Central memory CD8-positive, alpha-beta T cell (primary cell): ENCODE measurements at regions not wholly inside any gene's neighbourhood (a gene's known extent, or its start where the extent isn't known, plus 50 kb on each side); places are given as distances from the start of the nearest gene placed in this dataset.

Source experiments
- ATAC-seq: fragments of 150-1000 bp; cut with Tn5 transposase; replicated peaks from 2 replicates; pipeline ENCODE4 v1.10.0; 2022; ENCODE audit warnings: mild to moderate bottlenecking, moderate FRiP score, moderate number of reproducible peaks; ENCODE audit not compliant: poor library complexity, severe bottlenecking; ENCODE audit errors: extremely low read depth
- DNase-seq, 2 donors: peaks; one replicate each; pipeline ENCODE4 v3.0.0; 2021; ENCODE audit warnings: low spot score in 2 of 2
- H3K27ac Mint-ChIP-seq: one replicate; pipeline ENCODE4 v1.8.0; 2022; ENCODE audit warnings: low read depth, mild to moderate bottlenecking, moderate library complexity, mixed read lengths
- H3K27me3 Mint-ChIP-seq: one replicate; pipeline ENCODE4 v1.8.0; 2022; ENCODE audit warnings: mixed read lengths
- H3K36me3 Mint-ChIP-seq: one replicate; pipeline ENCODE4 v1.8.0; 2022; ENCODE audit warnings: mild to moderate bottlenecking, moderate library complexity, mixed read lengths; ENCODE audit not compliant: insufficient read depth
- H3K4me1 Mint-ChIP-seq: one replicate; pipeline ENCODE4 v1.8.0; 2022; ENCODE audit warnings: mixed read lengths
- H3K4me3 Mint-ChIP-seq: one replicate; pipeline ENCODE4 v1.8.0; 2022; ENCODE audit warnings: mild to moderate bottlenecking, moderate library complexity, mixed read lengths
- H3K9me3 Mint-ChIP-seq: one replicate; pipeline ENCODE4 v1.8.0; 2022; ENCODE audit warnings: mixed read lengths

DNA sequence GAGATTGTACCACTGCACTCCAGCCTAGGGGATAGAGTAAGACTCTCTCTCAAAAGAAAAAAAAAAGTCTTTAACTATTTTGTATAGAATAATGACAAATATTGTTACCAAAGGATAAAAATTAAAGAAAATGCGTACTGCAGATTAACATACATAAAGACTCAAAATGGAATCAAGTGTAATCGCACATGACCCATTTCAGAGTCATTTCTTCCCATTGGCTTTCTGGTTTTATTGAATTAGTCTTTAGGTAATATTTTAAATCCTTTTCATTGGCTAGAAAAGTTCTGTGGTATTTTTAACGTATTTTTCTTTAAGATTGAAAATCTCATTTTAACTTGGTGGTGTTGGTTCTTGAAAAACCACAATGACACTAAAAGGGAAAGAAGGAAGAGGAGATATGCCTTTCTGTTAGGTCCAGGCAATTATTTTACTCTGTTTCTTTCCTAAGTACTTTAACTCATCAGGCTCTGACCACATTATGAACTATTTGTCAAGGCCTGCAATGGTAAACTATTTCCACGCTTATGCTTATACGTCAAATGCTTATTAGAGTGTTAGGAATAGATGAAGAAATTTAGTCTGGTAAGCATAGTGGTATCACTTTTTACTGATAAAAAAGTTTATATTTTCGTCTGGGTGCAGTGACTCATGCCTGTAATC is 52.3 kb downstream of the PLEKHG1 start:
- no peak for ATAC-seq
- Mint-ChIP-seq H3K36me3 (no peaks in the 10 kb centered on the region), H3K9me3 (no peaks in the 10 kb centered on the region), H3K27ac (peak overlapping the region; percentile 46), H3K4me3 (no peak overlapping the region), H3K27me3 (no peaks in the 10 kb centered on the region), H3K4me1 (no peaks in the 10 kb centered on the region)
- no peak for DNase-seq

DNA sequence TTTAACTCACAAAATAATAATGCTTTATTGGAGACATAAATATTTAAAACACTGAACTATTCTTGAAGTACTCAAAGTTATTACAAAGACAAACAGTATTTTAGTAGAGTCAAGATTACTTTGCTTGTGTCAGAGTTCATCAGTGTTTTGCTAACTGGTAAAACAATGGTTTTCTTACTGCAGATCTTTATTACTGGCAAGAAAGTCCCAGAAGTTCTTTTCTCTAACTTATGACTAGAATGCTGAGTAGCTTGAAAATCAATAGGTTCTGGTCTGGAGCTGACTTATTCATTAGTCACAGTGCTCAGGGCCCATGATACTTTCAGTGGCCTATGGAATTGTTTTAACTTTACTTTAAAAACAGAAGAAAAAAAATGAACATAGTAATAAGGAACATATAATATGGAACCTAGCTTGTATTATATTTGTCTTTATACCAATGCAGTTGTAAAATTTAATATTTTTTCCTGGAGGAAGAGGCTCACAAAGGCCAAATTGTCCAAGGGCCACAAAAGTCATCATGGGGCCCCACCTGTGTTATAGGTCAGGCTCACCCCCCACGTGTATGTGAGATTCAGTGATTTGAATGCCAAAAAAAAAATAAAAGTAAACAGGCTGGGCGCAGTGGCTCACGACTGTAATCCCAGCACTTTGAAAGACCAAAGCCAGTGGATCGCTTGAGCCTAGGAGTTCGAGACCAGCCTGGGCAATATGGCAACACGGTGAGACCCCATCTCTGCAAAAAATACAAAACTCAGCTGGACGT is 53.3 kb downstream of the PLEKHG1 start:
- Mint-ChIP-seq H3K27ac (no peak overlapping the region), H3K36me3 (no peaks in the 10 kb centered on the region), H3K4me3 (no peak overlapping the region), H3K4me1 (no peaks in the 10 kb centered on the region), H3K9me3 (no peaks in the 10 kb centered on the region), H3K27me3 (no peaks in the 10 kb centered on the region)
- no peak for DNase-seq
- ATAC-seq, result no peak

DNA sequence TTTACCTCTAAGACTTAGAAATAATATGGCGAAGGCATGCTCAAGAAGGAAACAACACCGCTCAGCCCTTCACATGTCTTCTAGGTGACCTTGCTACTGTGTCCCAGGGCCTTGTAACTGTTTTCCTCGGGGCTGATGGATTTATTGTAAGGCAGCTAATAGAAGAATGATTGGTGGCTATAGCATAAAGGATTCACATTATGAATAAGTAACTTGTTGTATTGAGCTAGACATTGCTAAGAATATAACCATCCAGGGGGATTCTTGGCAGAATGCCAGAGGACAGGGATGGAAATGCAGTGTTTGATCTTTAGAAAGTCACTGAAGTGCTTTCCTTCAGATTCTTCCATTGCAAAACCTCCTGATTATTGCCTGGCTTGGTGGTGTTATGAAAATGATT is 54.9 kb downstream of the PLEKHG1 start:
- Mint-ChIP-seq H3K4me1 (no peaks in the 10 kb centered on the region), H3K27ac (no peak overlapping the region), H3K4me3 (no peak overlapping the region), H3K36me3 (no peaks in the 10 kb centered on the region), H3K9me3 (no peaks in the 10 kb centered on the region), H3K27me3 (no peaks in the 10 kb centered on the region)
- no peak for DNase-seq
- no peak for ATAC-seq

DNA sequence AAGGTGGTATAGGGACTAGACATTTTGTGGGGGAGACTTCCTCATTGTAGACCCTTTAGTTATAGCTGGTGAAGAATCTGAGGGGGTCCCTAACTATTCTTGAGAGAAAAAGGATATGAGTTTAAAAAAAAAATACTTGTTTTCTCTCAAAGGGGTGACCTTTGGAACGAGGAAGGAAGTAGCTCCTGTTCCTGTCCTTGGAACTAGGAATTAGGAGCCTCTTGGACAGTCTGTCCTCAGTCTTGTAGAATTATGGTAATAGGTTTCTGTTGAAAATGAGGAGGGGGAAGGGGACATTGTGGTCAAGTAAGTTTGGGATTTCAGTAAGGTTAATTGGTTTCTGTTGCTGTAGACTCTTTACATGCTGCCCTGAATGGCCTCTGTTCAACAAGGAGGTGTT is 56.5 kb downstream of the PLEKHG1 start:
- H3K4me1 Mint-ChIP-seq, result no peaks in the 10 kb centered on the region
- DNase-seq (no peak), ATAC-seq (no peak)
- no peak overlapping the region for H3K4me3 Mint-ChIP-seq
- no peaks in the 10 kb centered on the region for H3K27me3 Mint-ChIP-seq
- no peaks in the 10 kb centered on the region for H3K9me3 Mint-ChIP-seq
- H3K27ac Mint-ChIP-seq, result no peak overlapping the region
- no peaks in the 10 kb centered on the region for H3K36me3 Mint-ChIP-seq

DNA sequence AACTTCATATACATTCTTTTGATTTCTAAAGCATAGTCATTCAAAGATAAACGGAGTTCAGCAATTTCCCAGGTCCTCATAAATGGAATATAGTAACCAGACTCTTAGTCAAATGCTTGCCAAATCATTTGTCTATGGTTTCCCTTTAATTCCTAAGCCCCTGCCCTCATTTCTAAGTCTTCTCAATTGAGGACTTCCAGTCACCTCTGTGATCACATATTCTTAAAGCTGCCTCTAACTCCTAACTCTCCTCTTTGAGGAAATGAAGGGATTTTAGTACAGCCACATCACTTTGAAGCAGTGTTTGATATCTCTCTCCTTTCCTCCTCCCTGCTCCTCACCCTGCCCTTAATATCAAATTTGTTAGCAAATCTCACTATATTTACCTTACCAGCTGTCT is 58.7 kb downstream of the PLEKHG1 start:
- H3K4me1 Mint-ChIP-seq, result no peaks in the 10 kb centered on the region
- no peak overlapping the region for H3K4me3 Mint-ChIP-seq
- no peak overlapping the region for H3K27ac Mint-ChIP-seq
- H3K27me3 Mint-ChIP-seq, result no peaks in the 10 kb centered on the region
- ATAC-seq (no peak), DNase-seq (no peak)
- no peaks in the 10 kb centered on the region for H3K9me3 Mint-ChIP-seq
- H3K36me3 Mint-ChIP-seq, result peaks cover under 1% of the 10 kb centered on the region

DNA sequence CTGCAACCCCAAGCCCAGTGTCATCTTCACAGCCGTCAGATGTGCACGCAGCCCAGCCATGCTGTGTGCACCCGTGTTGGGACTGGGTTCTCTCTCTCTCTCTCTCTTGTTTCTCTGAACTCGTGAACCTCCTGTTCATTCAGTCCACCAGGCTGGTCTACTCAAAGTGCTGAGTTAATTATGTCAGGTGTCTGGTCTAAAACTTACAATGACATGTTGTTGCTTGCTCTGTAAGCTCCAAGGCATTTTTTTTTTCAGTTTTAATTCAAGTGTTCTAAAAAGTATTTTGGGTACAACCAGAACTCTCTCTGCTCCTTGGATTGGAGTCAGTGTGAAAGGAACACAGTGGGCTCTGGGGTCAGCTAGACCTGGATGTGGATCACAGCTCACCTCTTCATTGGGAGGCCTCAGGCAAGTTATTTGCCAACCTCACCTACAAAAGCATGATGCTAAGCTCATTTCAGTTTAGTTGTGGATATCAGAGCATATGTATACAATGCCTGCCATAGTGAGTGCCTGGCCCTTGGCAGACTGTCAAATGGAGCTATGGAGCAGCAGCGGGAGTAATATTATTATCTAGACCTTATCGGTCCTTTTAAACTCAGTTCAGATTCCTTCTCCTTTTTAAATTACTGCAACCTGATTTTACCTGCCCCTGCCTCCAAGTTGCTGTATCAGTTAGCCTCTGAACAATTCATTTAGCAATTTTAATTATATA is 59.5 kb downstream of the PLEKHG1 start:
- no peaks in the 10 kb centered on the region for H3K9me3 Mint-ChIP-seq
- H3K36me3 Mint-ChIP-seq, result peaks cover 3% of the 10 kb centered on the region
- no peak overlapping the region for H3K27ac Mint-ChIP-seq
- H3K4me3 Mint-ChIP-seq, result no peak overlapping the region
- ATAC-seq, result no peak
- DNase-seq, result no peak
- peaks cover 4% of the 10 kb centered on the region for H3K4me1 Mint-ChIP-seq
- H3K27me3 Mint-ChIP-seq, result no peaks in the 10 kb centered on the region

DNA sequence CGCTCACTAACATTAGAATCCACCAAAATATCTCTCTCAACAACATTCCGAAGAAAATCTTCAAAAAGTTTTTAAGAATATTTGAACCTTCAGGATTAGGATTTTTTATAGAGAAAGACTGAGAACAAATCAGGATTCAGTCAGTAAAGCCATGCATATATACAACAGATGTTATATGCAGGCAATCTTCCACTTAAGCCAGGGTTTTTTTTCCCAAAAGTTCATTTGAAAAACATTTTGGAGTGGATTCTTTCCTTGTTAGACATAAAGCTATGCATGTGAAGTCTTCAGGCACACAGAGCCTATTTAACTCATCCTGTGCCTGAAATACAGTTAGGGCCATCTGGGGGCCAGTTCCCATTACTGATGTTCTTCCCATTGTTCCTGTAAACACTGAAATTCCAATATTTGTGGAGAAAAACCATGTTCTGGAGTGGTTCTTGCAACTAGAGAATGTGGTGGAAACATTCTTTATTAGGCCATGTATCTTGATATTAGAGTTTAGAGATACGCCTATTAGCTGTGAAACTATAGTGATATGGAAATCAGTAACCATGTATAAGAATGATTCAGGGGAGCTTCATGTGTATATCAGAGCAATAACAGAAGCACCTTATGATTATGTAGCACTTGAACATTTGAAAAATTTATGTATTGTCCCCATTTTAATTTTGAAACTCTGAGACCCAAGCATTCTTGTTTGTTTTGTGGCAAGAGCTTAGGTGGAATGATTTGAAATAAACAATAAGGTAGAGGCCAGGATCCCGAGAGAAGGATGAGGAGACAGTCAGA is 61.7 kb downstream of the PLEKHG1 start:
- no peak for DNase-seq
- H3K36me3 Mint-ChIP-seq, result peaks cover 3% of the 10 kb centered on the region
- H3K9me3 Mint-ChIP-seq, result no peaks in the 10 kb centered on the region
- H3K27ac Mint-ChIP-seq, result no peak overlapping the region
- H3K27me3 Mint-ChIP-seq, result no peaks in the 10 kb centered on the region
- H3K4me3 Mint-ChIP-seq, result no peak overlapping the region
- H3K4me1 Mint-ChIP-seq, result peaks cover 12% of the 10 kb centered on the region
- ATAC-seq, result no peak

DNA sequence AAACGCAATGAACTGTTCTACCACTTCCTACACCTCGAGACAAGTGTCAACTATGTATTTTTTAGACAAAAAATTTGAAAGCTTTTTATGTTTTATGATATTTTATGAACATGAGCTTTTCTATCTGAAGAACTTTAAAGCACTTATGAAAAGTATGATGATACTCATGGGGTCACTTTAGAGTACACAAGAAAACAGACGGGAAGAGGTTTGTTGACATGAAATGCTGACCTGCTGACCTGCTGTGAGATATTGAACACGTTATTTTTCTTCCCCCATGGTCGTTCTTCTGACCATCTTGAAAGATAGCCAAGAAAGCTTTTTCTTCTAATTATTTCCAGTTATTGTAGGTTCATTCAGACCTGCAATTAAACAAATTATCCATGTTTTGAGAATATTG is 63.1 kb downstream of the PLEKHG1 start:
- Mint-ChIP-seq H3K9me3 (no peaks in the 10 kb centered on the region), H3K27me3 (no peaks in the 10 kb centered on the region), H3K4me1 (peaks cover 18% of the 10 kb centered on the region), H3K27ac (no peak overlapping the region), H3K4me3 (no peak overlapping the region), H3K36me3 (peaks cover 3% of the 10 kb centered on the region)
- no peak for DNase-seq
- ATAC-seq, result no peak

DNA sequence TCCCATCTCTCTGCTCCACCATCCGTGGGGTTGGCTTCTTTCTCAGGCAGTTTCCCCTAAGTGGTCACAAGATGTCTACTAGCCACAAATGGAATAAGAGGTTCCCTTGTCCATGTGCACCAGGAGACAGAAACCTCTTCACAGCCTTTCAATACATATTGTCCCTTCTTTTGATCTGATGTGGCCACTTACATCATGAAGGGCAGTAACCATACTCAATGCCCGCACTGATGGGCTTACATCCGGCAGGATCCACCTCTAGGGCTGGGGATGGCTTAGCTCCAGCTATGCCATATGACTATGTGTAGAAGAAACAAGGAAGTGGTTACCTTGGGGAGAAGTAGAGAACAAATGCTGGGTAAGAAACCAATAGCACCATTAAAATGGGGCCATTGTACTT is 64.4 kb downstream of the PLEKHG1 start:
- H3K27ac Mint-ChIP-seq, result no peak overlapping the region
- ATAC-seq (no peak), DNase-seq (no peak)
- H3K36me3 Mint-ChIP-seq, result peaks cover 3% of the 10 kb centered on the region
- H3K4me1 Mint-ChIP-seq, result peaks cover 23% of the 10 kb centered on the region
- no peaks in the 10 kb centered on the region for H3K9me3 Mint-ChIP-seq
- H3K4me3 Mint-ChIP-seq, result no peak overlapping the region
- H3K27me3 Mint-ChIP-seq, result no peaks in the 10 kb centered on the region

DNA sequence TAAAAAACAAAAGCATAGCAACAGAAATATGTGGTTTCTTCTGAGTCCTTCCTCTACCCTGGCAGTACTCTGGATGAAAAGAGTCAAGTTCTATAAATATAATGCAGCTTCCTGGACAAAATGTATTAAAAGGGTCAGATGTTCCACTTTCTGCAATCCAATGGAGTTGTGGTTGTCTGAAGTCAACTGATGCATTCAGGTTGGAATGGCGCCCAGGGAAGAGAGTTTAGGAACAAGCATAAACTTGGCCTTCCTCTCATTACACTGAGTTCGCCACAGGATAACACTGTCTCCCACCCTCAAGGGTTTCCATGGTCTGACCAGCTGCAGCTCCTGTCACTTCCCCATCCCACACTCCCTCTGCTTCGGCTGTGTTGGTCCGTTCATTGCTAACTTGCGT is 66.4 kb downstream of the PLEKHG1 start:
- H3K4me1 Mint-ChIP-seq, result peaks cover 23% of the 10 kb centered on the region
- no peak overlapping the region for H3K4me3 Mint-ChIP-seq
- H3K27ac Mint-ChIP-seq, result no peak overlapping the region
- H3K9me3 Mint-ChIP-seq, result no peaks in the 10 kb centered on the region
- DNase-seq (no peak), ATAC-seq (no peak)
- H3K36me3 Mint-ChIP-seq, result peaks cover 3% of the 10 kb centered on the region
- H3K27me3 Mint-ChIP-seq, result no peaks in the 10 kb centered on the region

DNA sequence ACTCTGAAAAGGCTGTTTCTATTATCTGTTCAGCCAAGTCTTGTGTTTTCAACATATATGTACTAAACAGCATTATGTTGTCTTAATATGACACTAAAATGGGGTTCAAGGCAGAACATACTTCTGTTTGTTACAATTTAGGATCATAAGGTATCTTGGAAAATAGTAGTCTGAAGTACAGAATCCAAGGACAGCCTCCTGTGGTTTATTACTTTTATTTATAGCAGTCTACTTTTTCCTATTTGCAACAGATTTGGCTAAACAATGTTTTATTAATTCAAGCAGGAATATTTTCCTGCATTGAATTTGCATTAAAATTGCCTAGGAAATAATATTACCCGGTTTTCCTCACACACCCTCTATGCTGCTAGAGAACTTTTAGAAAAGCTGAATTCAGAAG is 67.7 kb downstream of the PLEKHG1 start:
- H3K4me3 Mint-ChIP-seq, result peak overlapping the region; percentile 21
- H3K27ac Mint-ChIP-seq, result peak overlapping the region; percentile 33
- H3K36me3 Mint-ChIP-seq, result peaks cover 3% of the 10 kb centered on the region
- DNase-seq (no peak), ATAC-seq (no peak)
- peaks cover 23% of the 10 kb centered on the region for H3K4me1 Mint-ChIP-seq
- no peaks in the 10 kb centered on the region for H3K9me3 Mint-ChIP-seq
- no peaks in the 10 kb centered on the region for H3K27me3 Mint-ChIP-seq

DNA sequence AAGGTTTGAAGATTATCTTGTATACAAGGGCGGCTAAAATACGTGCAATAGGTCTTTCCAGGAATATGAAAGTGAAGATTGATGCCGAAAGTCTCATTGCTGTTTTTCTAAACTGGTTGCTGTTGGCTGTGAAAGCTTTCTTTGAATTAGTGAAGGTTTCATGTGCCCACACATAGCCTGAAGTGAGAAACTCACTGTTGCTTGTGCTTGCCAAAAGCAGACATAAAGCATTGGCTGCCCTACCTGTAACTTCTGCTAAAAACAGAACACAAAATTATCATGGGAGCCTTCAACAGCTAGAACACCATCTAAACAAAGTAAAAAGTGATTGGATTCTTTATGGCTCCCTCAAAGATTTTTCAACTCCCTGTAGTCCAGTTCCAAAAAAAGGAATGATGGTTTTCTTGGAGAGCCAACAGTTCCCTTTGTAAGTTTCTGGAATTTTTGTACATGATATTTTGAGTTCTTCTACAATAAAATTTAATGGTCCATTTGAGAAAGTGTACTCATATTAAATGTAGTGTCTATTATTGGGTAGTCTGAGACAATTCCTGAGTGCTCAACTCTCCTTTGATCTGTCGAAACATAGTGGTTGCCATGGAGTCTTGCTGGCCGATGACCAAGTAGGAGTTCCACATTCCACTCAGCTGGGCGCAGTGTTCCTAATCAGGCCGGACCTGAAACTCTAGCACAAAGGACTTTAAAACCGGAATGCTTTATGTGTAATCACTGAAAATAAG is 68.5 kb downstream of the PLEKHG1 start:
- Mint-ChIP-seq H3K36me3 (peaks cover 3% of the 10 kb centered on the region), H3K9me3 (no peaks in the 10 kb centered on the region), H3K27ac (peak overlapping the region; percentile 33), H3K27me3 (no peaks in the 10 kb centered on the region), H3K4me1 (peaks cover 23% of the 10 kb centered on the region), H3K4me3 (peak overlapping the region; percentile 21)
- DNase-seq (no peak), ATAC-seq (no peak)
